ENCODE measurements at regions not wholly inside any gene's neighbourhood (a gene's known extent, or its start where the extent isn't known, plus 50 kb on each side); places are given as distances from the start of the nearest gene placed in this dataset.

DNA sequence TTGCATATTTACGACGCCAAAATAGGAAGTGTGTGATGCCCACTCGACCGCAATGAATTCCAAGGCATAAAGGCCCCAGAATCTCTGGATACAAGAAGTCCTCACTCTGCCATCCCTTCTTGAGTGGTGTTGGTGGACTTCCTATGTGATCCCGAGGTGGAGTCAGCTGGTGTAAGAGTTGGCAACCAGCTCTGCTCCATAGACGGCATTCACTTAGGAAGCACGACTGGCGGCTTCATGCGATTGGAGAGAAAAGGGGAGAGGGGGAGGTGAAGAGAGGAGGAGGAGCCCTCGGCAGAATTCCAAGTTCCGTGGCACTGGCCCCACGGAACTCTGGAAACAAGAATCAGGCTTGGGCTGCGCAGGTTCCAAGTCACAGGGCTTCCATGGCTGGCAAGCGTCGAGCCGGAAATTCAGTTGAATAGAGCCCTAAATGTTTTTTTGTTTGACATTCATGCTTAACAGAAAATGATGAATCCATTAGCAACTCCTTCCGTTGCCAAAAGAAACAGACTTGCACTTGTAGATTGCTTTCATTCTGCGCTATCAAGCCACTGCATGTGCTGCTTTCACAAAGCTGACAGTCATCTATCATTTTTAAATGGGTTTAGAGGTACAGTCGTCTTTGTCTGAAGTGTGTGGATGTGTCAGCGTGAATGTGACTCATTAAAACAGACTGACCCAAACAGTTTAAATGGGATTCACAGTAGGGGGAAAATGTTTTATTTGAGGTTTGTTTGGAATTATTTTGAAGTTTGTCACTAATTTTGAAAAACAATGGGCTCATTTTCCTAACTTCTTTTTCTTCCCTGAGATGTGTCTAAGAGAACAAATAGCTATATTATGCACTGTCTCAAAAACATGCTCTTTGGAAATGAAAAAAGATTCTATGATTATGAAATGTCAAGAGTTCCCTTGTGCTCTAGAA, 428.3 kb upstream of the ATP11B start:
- Histone ChIP-seq H3K4me3 (replicated peaks in 1 of 3; ENCODE audit: insufficient read depth in 1 of 3, low read depth in 1 of 3, low read length in 3 of 3) (peak overlapping the region in 1 of 3 experiments; percentile 4), H3K27me3 (ENCODE audit: control insufficient read depth in 2 of 2, insufficient read depth in 2 of 2, low read length in 2 of 2) (no peaks in the 10 kb centered on the region), H3K9me1 (replicated peaks; ENCODE audit: control insufficient read depth, extremely low read depth, insufficient read depth, low read length) (no peaks in the 10 kb centered on the region), H4K20me1 (replicated peaks; ENCODE audit: control insufficient read depth, extremely low read depth, insufficient read depth, low read length) (no peaks in the 10 kb centered on the region), H3K4me2 (ENCODE audit: insufficient read depth, low read length) (peak overlapping the region; percentile 65), H3K4me1 (ENCODE audit: control insufficient read depth, extremely low read depth, insufficient read depth, low read length) (peaks cover 20% of the 10 kb centered on the region), H3K9me3 (replicated peaks; ENCODE audit: control insufficient read depth, insufficient read depth, low read length) (no peaks in the 10 kb centered on the region), H3K27ac (ENCODE audit: insufficient read depth, low read depth, low read length) (peak overlapping the region; percentile 79), H2AFZ (ENCODE audit: low read depth, low read length) (peak overlapping the region; percentile 28), H3K36me3 (ENCODE audit: control insufficient read depth in 2 of 2, extremely low read depth in 1 of 2, insufficient read depth in 2 of 2, low read length in 2 of 2) (no peaks in the 10 kb centered on the region), H3K9ac (replicated peaks; ENCODE audit: extremely low read depth, insufficient read depth, low read length) (peak overlapping the region; percentile 46), H3K79me2 (ENCODE audit: control insufficient read depth, insufficient read depth, low read length) (no peaks in the 10 kb centered on the region)
- no peak for TF ChIP-seq MYC (IDR thresholded peaks at IDR 0.05; ENCODE audit: low read depth, low read length)
- peak; percentile 71 for TF ChIP-seq POLR2AphosphoS5 (IDR thresholded peaks at IDR 0.05; ENCODE audit: insufficient read depth, low read depth, low read length)
- TF ChIP-seq FOS (IDR thresholded peaks at IDR 0.05; ENCODE audit: borderline replicate concordance, insufficient read depth, low read length), result peak; percentile 85
- TF ChIP-seq POLR2A (IDR thresholded peaks at IDR 0.05; ENCODE audit: low read depth, low read length), result peak; percentile 50
- TF ChIP-seq, protein P1, sequence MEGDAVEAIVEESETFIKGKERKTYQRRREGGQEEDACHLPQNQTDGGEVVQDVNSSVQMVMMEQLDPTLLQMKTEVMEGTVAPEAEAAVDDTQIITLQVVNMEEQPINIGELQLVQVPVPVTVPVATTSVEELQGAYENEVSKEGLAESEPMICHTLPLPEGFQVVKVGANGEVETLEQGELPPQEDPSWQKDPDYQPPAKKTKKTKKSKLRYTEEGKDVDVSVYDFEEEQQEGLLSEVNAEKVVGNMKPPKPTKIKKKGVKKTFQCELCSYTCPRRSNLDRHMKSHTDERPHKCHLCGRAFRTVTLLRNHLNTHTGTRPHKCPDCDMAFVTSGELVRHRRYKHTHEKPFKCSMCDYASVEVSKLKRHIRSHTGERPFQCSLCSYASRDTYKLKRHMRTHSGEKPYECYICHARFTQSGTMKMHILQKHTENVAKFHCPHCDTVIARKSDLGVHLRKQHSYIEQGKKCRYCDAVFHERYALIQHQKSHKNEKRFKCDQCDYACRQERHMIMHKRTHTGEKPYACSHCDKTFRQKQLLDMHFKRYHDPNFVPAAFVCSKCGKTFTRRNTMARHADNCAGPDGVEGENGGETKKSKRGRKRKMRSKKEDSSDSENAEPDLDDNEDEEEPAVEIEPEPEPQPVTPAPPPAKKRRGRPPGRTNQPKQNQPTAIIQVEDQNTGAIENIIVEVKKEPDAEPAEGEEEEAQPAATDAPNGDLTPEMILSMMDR (IDR thresholded peaks at IDR 0.05; ENCODE audit: extremely low read depth in 1 of 2, insufficient read depth in 1 of 2, low read depth in 1 of 2, low read length in 2 of 2), result no peak
- TF ChIP-seq GATA2 (IDR thresholded peaks at IDR 0.05; ENCODE audit: insufficient read depth, insufficient read length, low read depth, low read length), result peak; percentile 93
- no peak for TF ChIP-seq EZH2 (IDR thresholded peaks at IDR 0.05; ENCODE audit: borderline replicate concordance, low read depth, low read length, severe bottlenecking)
- peak; percentile 73 for TF ChIP-seq JUN (IDR thresholded peaks at IDR 0.05; ENCODE audit: borderline replicate concordance, insufficient read depth, insufficient read length, low read depth)
- TF ChIP-seq, protein P2, sequence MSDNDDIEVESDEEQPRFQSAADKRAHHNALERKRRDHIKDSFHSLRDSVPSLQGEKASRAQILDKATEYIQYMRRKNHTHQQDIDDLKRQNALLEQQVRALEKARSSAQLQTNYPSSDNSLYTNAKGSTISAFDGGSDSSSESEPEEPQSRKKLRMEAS (IDR thresholded peaks at IDR 0.05; ENCODE audit: insufficient read depth, insufficient read length), result no peak
- dilution Hi-C loops (cut with MboI; ENCODE audit: extremely low pct_ligation_motif_present, low sequenced_read_pairs) (no loop called here), intact Hi-C loops (cut with micrococcal nuclease) (no loop called here)
- DNase-seq (ENCODE audit: low read depth, low spot score) (peak; percentile 97), FAIRE-seq (peak; percentile 86)
- POLR2A ChIA-PET, result no interaction called here
- CTCF ChIA-PET, result interaction anchor here (0.8 to 1.3 kb wide), 3 partner anchors 11 to 27 kb away, joined by 3 read pairs; no protein-coding TSS in a partner anchor
- BruUV-seq (replicated peaks), result no TSS peak
